Ovary (tissue), 3 donors: ENCODE measurements at regions not wholly inside any gene's neighbourhood (a gene's known extent, or its start where the extent isn't known, plus 50 kb on each side); places are given as distances from the start of the nearest gene placed in this dataset.

Experiments used
- CTCF ChIP-seq, 3 donors: fragments of 450-650 bp in 2 of 3; fragments of 200-600 bp in 1 of 3; IDR thresholded peaks; one replicate each; pipeline versions ENCODE4 v1.5.1 to v1.8.0; 2016 to 2022; ENCODE audit warnings: antibody characterized with exemption in 3 of 3, mild to moderate bottlenecking in 1 of 3
- EP300 ChIP-seq: sonication (generic); formaldehyde crosslinking; IDR thresholded peaks from one replicate; pipeline ENCODE4 v1.6.1; 2017; ENCODE audit warnings: antibody characterized with exemption
- donor health status: DM: no; HTN: no; CAD: no.

GRCh38 chr1:5638582-5638981, 353.6 kb downstream of the NPHP4 start:
- TF ChIP-seq CTCF (IDR thresholded peaks at IDR 0.05): no peak
- no peak for TF ChIP-seq EP300
